VCaP (cell line): ENCODE measurements at regions not wholly inside any gene's neighbourhood (a gene's known extent, or its start where the extent isn't known, plus 50 kb on each side); places are given as distances from the start of the nearest gene placed in this dataset.
"Not testable (repeated sequence)": the region's sequence is repeated elsewhere in the genome, so short reads cannot be mapped to it uniquely, and the experiment has no call there.

Experiments
- H3K27ac ChIP-seq: fragments of 450-650 bp; 2 replicates; pipeline ENCODE4 v1.5.1; 2017
- TF ChIP-seq, protein P1 (sequence below): fragments of 450-650 bp; conservative IDR thresholded peaks from 2 replicates; pipeline ENCODE4 v1.5.1; 2017; ENCODE audit warnings: mild to moderate bottlenecking, moderate library complexity

GRCh38 chr17:14731591-14731990 is 430.7 kb downstream of the HS3ST3B1 start:
- TF ChIP-seq, protein P1, sequence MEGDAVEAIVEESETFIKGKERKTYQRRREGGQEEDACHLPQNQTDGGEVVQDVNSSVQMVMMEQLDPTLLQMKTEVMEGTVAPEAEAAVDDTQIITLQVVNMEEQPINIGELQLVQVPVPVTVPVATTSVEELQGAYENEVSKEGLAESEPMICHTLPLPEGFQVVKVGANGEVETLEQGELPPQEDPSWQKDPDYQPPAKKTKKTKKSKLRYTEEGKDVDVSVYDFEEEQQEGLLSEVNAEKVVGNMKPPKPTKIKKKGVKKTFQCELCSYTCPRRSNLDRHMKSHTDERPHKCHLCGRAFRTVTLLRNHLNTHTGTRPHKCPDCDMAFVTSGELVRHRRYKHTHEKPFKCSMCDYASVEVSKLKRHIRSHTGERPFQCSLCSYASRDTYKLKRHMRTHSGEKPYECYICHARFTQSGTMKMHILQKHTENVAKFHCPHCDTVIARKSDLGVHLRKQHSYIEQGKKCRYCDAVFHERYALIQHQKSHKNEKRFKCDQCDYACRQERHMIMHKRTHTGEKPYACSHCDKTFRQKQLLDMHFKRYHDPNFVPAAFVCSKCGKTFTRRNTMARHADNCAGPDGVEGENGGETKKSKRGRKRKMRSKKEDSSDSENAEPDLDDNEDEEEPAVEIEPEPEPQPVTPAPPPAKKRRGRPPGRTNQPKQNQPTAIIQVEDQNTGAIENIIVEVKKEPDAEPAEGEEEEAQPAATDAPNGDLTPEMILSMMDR = no peak

GRCh38 chr17:14730821-14731220 is 429.9 kb downstream of the HS3ST3B1 start:
- H3K27ac ChIP-seq = no peak overlapping the region
- TF ChIP-seq, protein P1 = no peak

More at GRCh38 chr17:14731591-14731990, 430.7 kb downstream of the HS3ST3B1 start:
- no peak overlapping the region for H3K27ac ChIP-seq

DNA sequence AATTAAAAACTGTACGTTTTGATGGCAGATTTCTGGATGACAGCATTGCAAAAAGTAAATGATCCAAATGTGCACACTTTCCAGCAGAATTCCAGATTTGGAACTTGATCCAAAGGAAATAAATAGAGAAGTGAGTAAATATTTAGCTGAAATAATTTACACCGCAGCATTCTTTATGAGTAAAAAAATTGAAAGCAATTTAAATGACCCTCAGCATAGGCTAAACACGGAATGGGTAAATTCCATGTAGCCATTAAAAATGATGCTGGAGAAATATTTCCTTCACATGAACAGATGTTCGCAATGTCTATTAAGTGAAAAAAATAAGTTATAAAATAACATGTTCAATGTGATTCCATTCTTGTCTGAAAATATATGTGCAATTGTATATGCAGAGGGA is 424.8 kb downstream of the HS3ST3B1 start:
- TF ChIP-seq, protein P1 = no peak
- H3K27ac ChIP-seq = no peak overlapping the region

- H3K27ac ChIP-seq = no peak overlapping the region
- TF ChIP-seq, protein P1 = no peak
These were observed 423.9 kb downstream of the HS3ST3B1 start for GRCh38 chr17:14724770-14725169.

GRCh38 chr17:14723349-14723748 is 422.5 kb downstream of the HS3ST3B1 start:
- not testable (repeated sequence) for H3K27ac ChIP-seq

GRCh38 chr17:14719942-14720341 is 419.1 kb downstream of the HS3ST3B1 start:
- TF ChIP-seq, protein P1 = no peak
- no peak overlapping the region for H3K27ac ChIP-seq

- TF ChIP-seq, protein P1 = no peak
- H3K27ac ChIP-seq = no peak overlapping the region
These were observed 417.0 kb downstream of the HS3ST3B1 start for GRCh38 chr17:14717859-14718258.

DNA sequence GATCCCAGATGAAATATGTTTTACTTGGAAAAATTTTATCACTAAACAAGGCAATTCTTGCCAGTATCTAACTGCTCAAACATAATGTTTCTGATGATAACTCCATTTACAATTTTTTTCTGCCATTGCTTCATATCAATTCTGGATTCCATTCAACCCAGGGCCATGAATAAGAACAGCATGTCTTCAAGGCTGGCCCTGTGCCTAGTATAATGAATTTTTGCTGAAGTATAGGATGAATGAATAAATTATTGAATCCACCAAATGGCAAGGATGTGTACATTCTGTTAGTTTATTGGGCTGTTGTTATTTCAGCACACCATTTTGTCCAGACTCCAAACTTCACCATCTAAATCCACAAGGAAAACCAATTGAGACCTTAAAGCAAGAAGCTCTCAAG is 414.7 kb downstream of the HS3ST3B1 start:
- TF ChIP-seq, protein P1 = no peak
- no peak overlapping the region for H3K27ac ChIP-seq
